ENCODE measurements at regions not wholly inside any gene's neighbourhood (a gene's known extent, or its start where the extent isn't known, plus 50 kb on each side); places are given as distances from the start of the nearest gene placed in this dataset.

GRCh38 chr3:76646921-76647562 lies 392.9 kb upstream of the ROBO2 start:
- DNase-seq: no peak

- no peak for DNase-seq
Observed at GRCh38 chr3:76651784-76652183, 388.1 kb upstream of the ROBO2 start.

- no peak for DNase-seq
Observed at GRCh38 chr3:76652524-76652923, 387.4 kb upstream of the ROBO2 start.

GRCh38 chr3:76653640-76654251 lies 386.2 kb upstream of the ROBO2 start:
- no peak for DNase-seq

- no peak for DNase-seq
Observed at GRCh38 chr3:76656531-76657070, 383.3 kb upstream of the ROBO2 start.

GRCh38 chr3:76657909-76658308 lies 382.0 kb upstream of the ROBO2 start:
- DNase-seq: no peak

- DNase-seq: no peak
Observed at GRCh38 chr3:76661527-76662250, 378.2 kb upstream of the ROBO2 start.

- no peak for DNase-seq
Observed at GRCh38 chr3:76664816-76665215, 375.1 kb upstream of the ROBO2 start.

GRCh38 chr3:76668653-76669052 lies 371.2 kb upstream of the ROBO2 start:
- no peak for DNase-seq

GRCh38 chr3:76669322-76669721 lies 370.6 kb upstream of the ROBO2 start:
- DNase-seq: no peak

- DNase-seq: no peak
Observed at GRCh38 chr3:76673171-76673570, 366.7 kb upstream of the ROBO2 start.

GRCh38 chr3:76679541-76679940 lies 360.4 kb upstream of the ROBO2 start:
- DNase-seq: no peak

- DNase-seq: no peak
Observed at GRCh38 chr3:76683256-76683655, 356.6 kb upstream of the ROBO2 start.

- no peak for DNase-seq
Observed at GRCh38 chr3:76684946-76685345, 355.0 kb upstream of the ROBO2 start.

GRCh38 chr3:76685858-76686257 lies 354.0 kb upstream of the ROBO2 start:
- DNase-seq: no peak

- no peak for DNase-seq
Observed at GRCh38 chr3:76687019-76687418, 352.9 kb upstream of the ROBO2 start.

GRCh38 chr3:76694063-76694462 lies 345.8 kb upstream of the ROBO2 start:
- DNase-seq: no peak

- DNase-seq: no peak
Observed at GRCh38 chr3:76698136-76698706, 341.7 kb upstream of the ROBO2 start.

- no peak for DNase-seq
Observed at GRCh38 chr3:76699846-76700245, 340.1 kb upstream of the ROBO2 start.

GRCh38 chr3:76700323-76700722 lies 339.6 kb upstream of the ROBO2 start:
- no peak for DNase-seq

GRCh38 chr3:76702676-76703075 lies 337.2 kb upstream of the ROBO2 start:
- no peak for DNase-seq

GRCh38 chr3:76715426-76715825 lies 324.5 kb upstream of the ROBO2 start:
- no peak for DNase-seq

GRCh38 chr3:76723366-76723765 lies 316.5 kb upstream of the ROBO2 start:
- no peak for DNase-seq

- DNase-seq: no peak
Observed at GRCh38 chr3:76724075-76724474, 315.8 kb upstream of the ROBO2 start.

Data from inflammatory macrophage treated with lipopolysaccharide for 4 hours (primary cell).